SK-N-SH (cell line): ENCODE measurements at regions not wholly inside any gene's neighbourhood (a gene's known extent, or its start where the extent isn't known, plus 50 kb on each side); places are given as distances from the start of the nearest gene placed in this dataset.

Experiments used
- CTCF ChIA-PET: fragments of 300-600, 350-600 bp; formaldehyde crosslinking; extraction: SDS; loops from one replicate; lab custom pipeline; 2021; lab: Yijun Ruan, JAX
- POLR2A ChIA-PET: fragments of 350-600 bp; sonication (Branson Sonifier 250); formaldehyde crosslinking; extraction: SDS; loops from one replicate; lab custom pipeline; 2020; ENCODE audit warnings: antibody characterized with exemption, inconsistent platforms; lab: Yijun Ruan, JAX
- DNase-seq: peaks from one replicate; pipeline ENCODE4 v3.0.0; 2012
- H2AFZ ChIP-seq: fragments of 200-600 bp; sonication (generic); 2 replicates; pipeline ENCODE4 v1.8.1; 2016; ENCODE audit warnings: antibody characterized with exemption, mild to moderate bottlenecking, low read depth
- H3F3A ChIP-seq: fragments of 200-600 bp; sonication (generic); replicated peaks from 2 replicates; pipeline ENCODE3; 2016; ENCODE audit warnings: antibody characterized with exemption, mild to moderate bottlenecking; ENCODE audit not compliant: insufficient read depth
- H3K27ac ChIP-seq, 2 experiments: fragments of 200-500 bp in 1 of 2; fragments of 200-600 bp in 1 of 2; sonication (Bioruptor generic) in 1 of 2; sonication (generic), shearing (Covaris generic) in 1 of 2; 2 replicates each; pipeline versions ENCODE4 v1.5.1 to v1.6.1; 2014 to 2016; ENCODE audit warnings: low read depth in 2 of 2, inconsistent platforms in 1 of 2, low read length in 1 of 2, mild to moderate bottlenecking in 1 of 2, mixed read lengths in 1 of 2
- H3K27me3 ChIP-seq: fragments of 200-600 bp; sonication (generic), shearing (Covaris generic); 2 replicates; pipeline ENCODE4 v1.6.1; 2016; ENCODE audit warnings: mixed run types; ENCODE audit not compliant: insufficient read depth
- H3K36me3 ChIP-seq, 2 experiments: fragments of 200-500 bp in 1 of 2; fragments of 200-600 bp in 1 of 2; sonication (Bioruptor generic) in 1 of 2; sonication (generic) in 1 of 2; replicated peaks in 1 of 2; 2 replicates each; pipeline versions ENCODE3 to v1.5.1; 2014 to 2016; ENCODE audit warnings: low read length in 1 of 2, mild to moderate bottlenecking in 1 of 2; ENCODE audit not compliant: insufficient read depth in 2 of 2, control insufficient read depth in 1 of 2
- H3K4me1 ChIP-seq, 2 experiments: fragments of 200-500 bp in 1 of 2; fragments of 200-600 bp in 1 of 2; sonication (Bioruptor generic) in 1 of 2; sonication (generic), shearing (Covaris generic) in 1 of 2; 2 replicates each; pipeline versions ENCODE4 v1.5.1 to v1.6.1; 2014 to 2016; ENCODE audit warnings: low read depth in 1 of 2, low read length in 1 of 2, mixed run types in 1 of 2; ENCODE audit not compliant: insufficient read depth in 2 of 2, control insufficient read depth in 1 of 2
- H3K4me2 ChIP-seq: fragments of 200-600 bp; sonication (generic), shearing (Covaris generic); 2 replicates; pipeline ENCODE4 v1.6.1; 2017; ENCODE audit warnings: mixed run types
- H3K4me3 ChIP-seq, 2 experiments: fragments of 200-500 bp in 1 of 2; fragments of 200-600 bp in 1 of 2; sonication (Bioruptor generic) in 1 of 2; sonication (generic), shearing (Covaris generic) in 1 of 2; 2 replicates each; pipeline versions ENCODE4 v1.5.1 to v1.8.1; 2014 to 2016; ENCODE audit warnings: low read depth in 2 of 2, inconsistent platforms in 1 of 2, low read length in 1 of 2, mild to moderate bottlenecking in 1 of 2, mixed read lengths in 1 of 2, moderate library complexity in 1 of 2
- H3K79me2 ChIP-seq: fragments of 200-600 bp; sonication (generic); 2 replicates; pipeline ENCODE4 v1.8.1; 2017; ENCODE audit warnings: mild to moderate bottlenecking; ENCODE audit not compliant: insufficient read depth
- H3K9ac ChIP-seq: fragments of 200-600 bp; sonication (generic); 2 replicates; pipeline ENCODE4 v1.6.1; 2017; ENCODE audit warnings: mixed run types
- H3K9me2 ChIP-seq: fragments of 200-600 bp; sonication (generic); 2 replicates; pipeline ENCODE4 v1.6.1; 2017; ENCODE audit warnings: mixed run types
- H3K9me3 ChIP-seq: fragments of 200-600 bp; sonication (generic); 2 replicates; pipeline ENCODE4 v1.6.1; 2017; ENCODE audit warnings: mixed run types, mild to moderate bottlenecking, moderate library complexity
- H4K20me1 ChIP-seq: fragments of 200-600 bp; sonication (generic); 2 replicates; pipeline ENCODE4 v1.6.1; 2017; ENCODE audit warnings: mild to moderate bottlenecking, mixed run types; ENCODE audit not compliant: insufficient read depth
- EP300 ChIP-seq, 2 experiments: IDR thresholded peaks; 2 replicates each; pipeline versions ENCODE4 v1.4.0 to v1.6.1; 2012; ENCODE audit warnings: borderline replicate concordance in 1 of 2, low read depth in 1 of 2, low read length in 1 of 2
- FOSL2 ChIP-seq: IDR thresholded peaks from 2 replicates; pipeline ENCODE4 v1.4.0; 2012; ENCODE audit warnings: low read depth, mild to moderate bottlenecking, moderate library complexity, borderline replicate concordance
- FOXJ3 ChIP-seq: sonication (generic); formaldehyde crosslinking; IDR thresholded peaks from 2 replicates; pipeline ENCODE4 v1.5.1; 2020; ENCODE audit warnings: mild to moderate bottlenecking, missing genetic modification reagents
- GABPA ChIP-seq: IDR thresholded peaks from 2 replicates; pipeline ENCODE4 v1.4.0; 2012; ENCODE audit warnings: low read depth, mild to moderate bottlenecking
- IRF3 ChIP-seq: fragments of 150-350 bp; IDR thresholded peaks from 2 replicates; pipeline ENCODE4 v1.6.1; 2016; ENCODE audit warnings: mild to moderate bottlenecking, low read depth, low read length
- REST ChIP-seq: IDR thresholded peaks from 2 replicates; pipeline ENCODE4 v1.6.1; 2012; ENCODE audit warnings: mild to moderate bottlenecking, low read depth, low read length, moderate library complexity
- RFX5 ChIP-seq: IDR thresholded peaks from 2 replicates; pipeline ENCODE4 v1.6.1; 2012; ENCODE audit warnings: mild to moderate bottlenecking, improper control_type of control experiment, low read length
- WGBS: methylation state at CpG from one replicate; pipeline ENCODE4 v1.1.6; 2017; ENCODE audit warnings: low lambda C conversion rate; 5-methylcytosine and 5-hydroxymethylcytosine counted together

- Histone ChIP-seq H3K9me3 (no peaks in the 10 kb centered on the region), H3K4me1 (peaks cover 0 to 2% of the 10 kb centered on the region in 2 experiments; a peak in 1 of 4 replicates), H2AFZ (no peak overlapping the region), H3K36me3 (no peaks in the 10 kb centered on the region), H3F3A (no peaks in the 10 kb centered on the region), H3K9me2 (no peaks in the 10 kb centered on the region), H4K20me1 (no peaks in the 10 kb centered on the region), H3K79me2 (no peaks in the 10 kb centered on the region), H3K27ac (no peak overlapping the region), H3K4me3 (no peak overlapping the region), H3K27me3 (no peaks in the 10 kb centered on the region), H3K9ac (no peak overlapping the region), H3K4me2 (no peak overlapping the region)
- DNase-seq = no peak
- whole genome bisulfite sequencing = 35% methylated on average over 4 of the region's 4 CpGs
- TF ChIP-seq REST (no peak), EP300 (IDR thresholded peaks at IDR 0.05; ENCODE audit: borderline replicate concordance in 1 of 2, low read depth in 1 of 2, low read length in 1 of 2) (no peak)
- CTCF ChIA-PET = interaction anchor here (0.8 to 1.4 kb wide), 3 partner anchors 15 to 457 kb away, joined by 3 to 4 read pairs (median 3); no protein-coding TSS in a partner anchor
- POLR2A ChIA-PET = no interaction called here
These were observed 577.7 kb downstream of the KIF4B start for GRCh38 chr5:155591273-155591672.

GRCh38 chr5:155594270-155594669 lies 580.7 kb downstream of the KIF4B start:
- Histone ChIP-seq H3K9me2 (no peaks in the 10 kb centered on the region), H3K4me1 (no peaks in the 10 kb centered on the region), H3K27ac (no peak overlapping the region), H3K9me3 (no peaks in the 10 kb centered on the region), H3K36me3 (no peaks in the 10 kb centered on the region), H3K27me3 (no peaks in the 10 kb centered on the region), H3F3A (no peaks in the 10 kb centered on the region), H3K79me2 (no peaks in the 10 kb centered on the region), H3K4me3 (no peak overlapping the region), H2AFZ (no peak overlapping the region)
- ChIA-PET CTCF (no interaction called here), POLR2A (no interaction called here)
- WGBS = 0% methylated on average over 1 of the region's 1 CpG
- TF ChIP-seq GABPA (no peak), REST (no peak), EP300 (IDR thresholded peaks at IDR 0.05; ENCODE audit: borderline replicate concordance in 1 of 2, low read depth in 1 of 2, low read length in 1 of 2) (no peak), FOSL2 (no peak), FOXJ3 (no peak), IRF3 (no peak), RFX5 (no peak)
- TF ChIP-seq, all 33 proteins: peak for 0
- DNase-seq = no peak
- no peak overlapping the region for H3K4me2 ChIP-seq
- no peak overlapping the region for H3K9ac ChIP-seq
- H4K20me1 ChIP-seq = no peaks in the 10 kb centered on the region
